Calu3 (cell line): ENCODE measurements at regions not wholly inside any gene's neighbourhood (a gene's known extent, or its start where the extent isn't known, plus 50 kb on each side); places are given as distances from the start of the nearest gene placed in this dataset.
A peak's percentile ranks its signal among the peaks of the same experiment; 100 is the strongest.

ENCODE experiments used
- BruUV-seq: library from RNA; stranded (reverse); fragments of 400-500 nt; replicated peaks from 2 replicates; lab custom pipeline; 2021; lab: Mats Ljungman, UMichigan
- CTCF ChIA-PET: fragments of 300-600 bp; sonication (Branson Sonifier 250); formaldehyde crosslinking; loops from one replicate; lab custom pipeline; 2022; ENCODE audit warnings: antibody characterized with exemption; lab: Charles Lee
- DNase-seq: peaks from one replicate; pipeline ENCODE4 v3.0.0; 2022
- H3K27ac Mint-ChIP-seq: one replicate; pipeline ENCODE4 v1.8.0; 2022; ENCODE audit warnings: mixed read lengths; ENCODE audit not compliant: unreplicated experiment
- H3K27me3 Mint-ChIP-seq: one replicate; pipeline ENCODE4 v1.8.0; 2022; ENCODE audit warnings: mixed read lengths; ENCODE audit not compliant: unreplicated experiment
- H3K36me3 Mint-ChIP-seq: one replicate; pipeline ENCODE4 v1.8.0; 2022; ENCODE audit warnings: mild to moderate bottlenecking, moderate library complexity, mixed read lengths; ENCODE audit not compliant: insufficient read depth, unreplicated experiment
- H3K4me1 Mint-ChIP-seq: one replicate; pipeline ENCODE4 v1.8.0; 2022; ENCODE audit warnings: mild to moderate bottlenecking, low read depth, mixed read lengths; ENCODE audit not compliant: unreplicated experiment
- H3K4me3 Mint-ChIP-seq: one replicate; pipeline ENCODE4 v1.8.0; 2022; ENCODE audit warnings: mild to moderate bottlenecking, low read depth, moderate library complexity, mixed read lengths; ENCODE audit not compliant: unreplicated experiment
- H3K9me3 Mint-ChIP-seq: one replicate; pipeline ENCODE4 v1.8.0; 2022; ENCODE audit warnings: low read depth, mixed read lengths; ENCODE audit not compliant: unreplicated experiment
- intact Hi-C: fragments of 100-400 bp; cut with micrococcal nuclease; formaldehyde crosslinking; loops from one replicate; pipeline ENCODE4 v1.10.0; 2022; ENCODE audit not compliant: unreplicated experiment
- TF ChIP-seq, protein P1 (sequence below): fragments of 200-600 bp; IDR thresholded peaks from one replicate; pipeline ENCODE4 v1.8.0; 2022; ENCODE audit warnings: antibody characterized with exemption; ENCODE audit not compliant: unreplicated experiment

DNA sequence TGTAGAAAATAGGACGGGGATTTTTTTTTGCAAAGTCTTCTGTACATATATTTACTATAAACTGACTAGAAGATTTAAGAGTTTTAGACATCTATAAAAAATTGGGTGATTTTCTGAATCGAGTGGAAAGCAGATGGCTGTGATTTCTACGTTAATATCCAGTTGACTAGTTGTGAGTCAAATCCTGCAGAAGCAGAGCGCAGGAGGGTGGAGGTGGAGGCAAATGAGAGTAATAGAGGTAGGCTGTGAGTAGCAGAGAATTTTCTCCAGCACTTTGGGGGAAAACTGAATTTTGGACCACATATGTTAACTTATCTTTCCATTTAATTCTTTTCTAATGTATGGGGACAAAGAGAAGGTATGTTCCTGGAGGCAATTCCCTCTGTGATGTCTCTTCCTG, 82.1 kb upstream of the SOX3 start:
- Mint-ChIP-seq H3K9me3 (no peaks in the 10 kb centered on the region), H3K4me3 (no peak overlapping the region), H3K27ac (no peak overlapping the region), H3K27me3 (no peaks in the 10 kb centered on the region), H3K36me3 (no peaks in the 10 kb centered on the region), H3K4me1 (no peaks in the 10 kb centered on the region)
- no peak for DNase-seq
- TF ChIP-seq, protein P1, sequence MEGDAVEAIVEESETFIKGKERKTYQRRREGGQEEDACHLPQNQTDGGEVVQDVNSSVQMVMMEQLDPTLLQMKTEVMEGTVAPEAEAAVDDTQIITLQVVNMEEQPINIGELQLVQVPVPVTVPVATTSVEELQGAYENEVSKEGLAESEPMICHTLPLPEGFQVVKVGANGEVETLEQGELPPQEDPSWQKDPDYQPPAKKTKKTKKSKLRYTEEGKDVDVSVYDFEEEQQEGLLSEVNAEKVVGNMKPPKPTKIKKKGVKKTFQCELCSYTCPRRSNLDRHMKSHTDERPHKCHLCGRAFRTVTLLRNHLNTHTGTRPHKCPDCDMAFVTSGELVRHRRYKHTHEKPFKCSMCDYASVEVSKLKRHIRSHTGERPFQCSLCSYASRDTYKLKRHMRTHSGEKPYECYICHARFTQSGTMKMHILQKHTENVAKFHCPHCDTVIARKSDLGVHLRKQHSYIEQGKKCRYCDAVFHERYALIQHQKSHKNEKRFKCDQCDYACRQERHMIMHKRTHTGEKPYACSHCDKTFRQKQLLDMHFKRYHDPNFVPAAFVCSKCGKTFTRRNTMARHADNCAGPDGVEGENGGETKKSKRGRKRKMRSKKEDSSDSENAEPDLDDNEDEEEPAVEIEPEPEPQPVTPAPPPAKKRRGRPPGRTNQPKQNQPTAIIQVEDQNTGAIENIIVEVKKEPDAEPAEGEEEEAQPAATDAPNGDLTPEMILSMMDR = no peak
- intact Hi-C loops = no loop called here
- BruUV-seq = no TSS peak
- CTCF ChIA-PET = no interaction called here

DNA sequence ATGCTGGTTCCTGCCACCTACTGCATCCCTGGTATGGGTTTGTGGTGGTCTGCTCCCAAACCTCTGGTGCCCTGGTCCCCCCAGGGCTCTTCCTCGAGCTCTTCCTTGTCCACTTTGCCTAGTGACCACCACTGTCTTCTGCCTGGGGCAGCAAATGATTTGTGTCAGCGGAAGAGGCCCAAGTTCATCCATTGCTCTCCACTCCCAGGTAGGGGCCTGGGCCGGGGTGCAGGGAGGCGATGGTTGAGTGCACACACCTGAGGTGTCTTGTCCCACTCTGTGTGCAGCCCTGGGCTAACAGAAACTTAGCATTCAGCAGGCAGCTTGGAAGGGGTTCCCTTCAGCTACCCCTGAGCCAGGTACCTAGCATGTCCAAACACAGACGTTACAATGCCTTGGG, 75.6 kb upstream of the SOX3 start:
- Mint-ChIP-seq H3K27me3 (no peaks in the 10 kb centered on the region), H3K4me3 (no peak overlapping the region), H3K36me3 (no peaks in the 10 kb centered on the region), H3K27ac (no peak overlapping the region), H3K4me1 (no peaks in the 10 kb centered on the region), H3K9me3 (no peaks in the 10 kb centered on the region)
- intact Hi-C loops = no loop called here
- DNase-seq = no peak
- BruUV-seq = no TSS peak
- CTCF ChIA-PET = no interaction called here
- TF ChIP-seq, protein P1 = no peak

DNA sequence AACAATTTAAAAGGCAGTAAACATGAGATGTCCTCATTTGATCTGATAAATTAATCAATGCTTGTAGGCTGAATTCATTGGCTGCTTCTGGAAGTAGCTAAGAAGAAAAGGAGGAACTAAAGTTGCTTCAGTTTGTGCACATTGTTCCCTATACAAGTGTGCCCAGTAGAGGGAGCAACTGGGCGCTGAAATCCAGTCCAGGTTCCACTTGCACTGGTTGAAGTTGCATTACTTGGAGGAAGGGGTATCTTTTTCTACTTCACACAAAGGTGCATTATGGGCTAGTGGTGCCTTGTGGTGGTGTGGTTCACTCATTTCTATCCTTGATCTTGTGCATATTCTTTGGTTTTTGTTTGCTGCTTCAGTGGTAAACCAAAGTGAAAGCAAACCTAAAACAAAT, 67.9 kb upstream of the SOX3 start:
- intact Hi-C loops = loop anchor here (5.0 kb wide), 1 partner anchor 160 kb away; no protein-coding TSS in a partner anchor
- H3K36me3 Mint-ChIP-seq = no peaks in the 10 kb centered on the region
- TF ChIP-seq, protein P1 = no peak
- no peaks in the 10 kb centered on the region for H3K27me3 Mint-ChIP-seq
- no peaks in the 10 kb centered on the region for H3K9me3 Mint-ChIP-seq
- peak; percentile 16 for DNase-seq
- H3K4me1 Mint-ChIP-seq = no peaks in the 10 kb centered on the region
- BruUV-seq = no TSS peak
- no peak overlapping the region for H3K27ac Mint-ChIP-seq
- CTCF ChIA-PET = interaction anchor here (0.6 to 1.1 kb wide), 2 partner anchors 50 to 92 kb away, joined by 3 to 5 read pairs; no protein-coding TSS in a partner anchor
- no peak overlapping the region for H3K4me3 Mint-ChIP-seq

DNA sequence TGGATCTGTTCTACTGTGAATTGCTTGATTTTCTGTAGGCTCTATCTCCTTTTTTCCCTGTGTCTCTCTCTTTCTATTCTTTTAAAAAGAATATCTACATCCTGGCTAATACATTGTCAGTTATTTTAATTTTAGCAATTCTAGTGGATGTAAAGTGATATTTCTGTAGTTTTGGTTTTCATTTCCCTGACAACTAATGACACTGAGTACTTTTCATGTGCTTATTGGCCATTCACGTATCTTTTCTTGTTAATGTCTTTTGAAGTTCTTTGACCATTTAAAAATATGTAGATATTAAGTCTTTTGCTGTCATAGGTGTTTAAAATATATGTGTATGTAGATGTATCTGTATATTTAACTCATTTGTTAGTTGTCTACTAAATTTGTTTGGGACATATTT, 59.0 kb upstream of the SOX3 start:
- Mint-ChIP-seq H3K27ac (no peak overlapping the region), H3K9me3 (peaks cover 3% of the 10 kb centered on the region), H3K4me1 (no peaks in the 10 kb centered on the region), H3K36me3 (no peaks in the 10 kb centered on the region), H3K27me3 (no peaks in the 10 kb centered on the region), H3K4me3 (no peak overlapping the region)
- CTCF ChIA-PET = no interaction called here
- no TSS peak for BruUV-seq
- no peak for DNase-seq
- intact Hi-C loops = no loop called here
- TF ChIP-seq, protein P1 = no peak
